ENCODE measurements at regions not wholly inside any gene's neighbourhood (a gene's known extent, or its start where the extent isn't known, plus 50 kb on each side); places are given as distances from the start of the nearest gene placed in this dataset.

DNA sequence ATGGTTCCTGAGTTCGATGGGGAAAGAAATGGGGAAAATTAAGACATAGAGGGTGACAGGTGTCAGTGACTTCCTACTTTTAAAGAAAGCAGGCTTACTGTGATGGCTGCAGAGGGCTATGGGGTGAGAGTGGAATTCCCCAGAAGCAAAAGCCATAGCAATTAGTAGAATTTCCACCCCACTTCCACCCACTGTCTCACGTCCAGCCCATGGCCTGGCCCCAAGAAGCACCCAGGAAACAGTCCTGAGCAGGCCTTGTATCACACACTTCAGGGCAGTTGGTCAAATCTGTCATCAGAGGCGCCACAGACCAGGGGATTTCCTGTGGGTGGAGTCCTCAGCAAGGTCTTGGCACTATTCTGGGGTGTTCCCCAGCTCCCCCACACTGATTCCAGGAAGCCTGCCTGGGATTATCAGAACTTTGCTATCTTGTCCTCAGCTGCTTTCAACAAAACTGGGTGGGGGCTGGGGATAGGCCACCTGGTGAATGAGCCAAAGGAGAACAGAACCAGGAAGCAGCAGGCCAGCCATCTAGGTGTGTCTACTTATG is 120.1 kb upstream of the CCND2 start:
- TF ChIP-seq CTCF (IDR thresholded peaks at IDR 0.05; ENCODE audit: insufficient read depth, low read length, poor library complexity, severe bottlenecking) (no peak), EZH2phosphoT487 (conservative IDR thresholded peaks at IDR 0.05; ENCODE audit: low read length) (no peak)

All from SU-DHL-6 (cell line).